ENCODE measurements at regions not wholly inside any gene's neighbourhood (a gene's known extent, or its start where the extent isn't known, plus 50 kb on each side); places are given as distances from the start of the nearest gene placed in this dataset.

GRCh38 chr9:16071400-16071799 lies 518.6 kb downstream of the CCDC171 start:
- in situ Hi-C loops (cut with HindIII; ENCODE audit: low pct_ligation_motif_present, low sequenced_read_pairs), result no loop called here
- Histone ChIP-seq H3K27me3 (replicated peaks) (no peaks in the 10 kb centered on the region), H3K36me3 (replicated peaks) (no peaks in the 10 kb centered on the region), H3K4me3 (ENCODE audit: low read depth, low read length) (no peak overlapping the region), H3K27ac (no peak overlapping the region)
- DNase-seq, result no peak
- TF ChIP-seq CTCF (IDR thresholded peaks at IDR 0.05; ENCODE audit: low read depth, low read length, missing control alignments), result no peak

- no peaks in the 10 kb centered on the region for H3K27me3 ChIP-seq (replicated peaks)
- H3K4me3 ChIP-seq (ENCODE audit: low read depth, low read length), result no peak overlapping the region
- TF ChIP-seq CTCF (IDR thresholded peaks at IDR 0.05; ENCODE audit: low read depth, low read length, missing control alignments), result no peak
- DNase-seq, result no peak
- H3K27ac ChIP-seq, result no peak overlapping the region
- no peaks in the 10 kb centered on the region for H3K36me3 ChIP-seq (replicated peaks)
- in situ Hi-C loops (cut with HindIII; ENCODE audit: low pct_ligation_motif_present, low sequenced_read_pairs), result no loop called here
Measured at GRCh38 chr9:16074963-16075362, 522.1 kb downstream of the CCDC171 start.

DNA sequence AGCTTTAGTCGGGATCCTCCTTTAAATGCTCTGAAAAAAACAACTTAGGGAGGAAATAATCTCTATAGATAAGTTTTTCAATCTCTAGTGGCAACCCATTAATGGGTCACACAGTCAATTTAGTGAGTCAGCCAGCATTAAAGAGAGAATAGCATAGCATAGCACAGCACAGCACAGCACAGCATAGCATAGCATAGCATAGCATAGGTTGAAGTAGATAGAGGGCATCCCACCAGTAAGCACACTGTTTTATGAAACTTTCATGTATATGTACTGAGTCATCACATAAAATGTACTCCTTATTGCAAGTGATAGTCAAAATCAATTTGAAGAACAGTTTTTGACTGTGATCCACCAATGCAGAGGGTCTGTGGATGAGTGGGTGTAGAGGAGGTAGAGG lies 522.9 kb downstream of the CCDC171 start:
- Histone ChIP-seq H3K27me3 (replicated peaks) (no peaks in the 10 kb centered on the region), H3K36me3 (replicated peaks) (no peaks in the 10 kb centered on the region), H3K4me3 (ENCODE audit: low read depth, low read length) (no peak overlapping the region), H3K27ac (no peak overlapping the region)
- DNase-seq, result no peak
- in situ Hi-C loops (cut with HindIII; ENCODE audit: low pct_ligation_motif_present, low sequenced_read_pairs), result no loop called here
- TF ChIP-seq CTCF (IDR thresholded peaks at IDR 0.05; ENCODE audit: low read depth, low read length, missing control alignments), result no peak

DNA sequence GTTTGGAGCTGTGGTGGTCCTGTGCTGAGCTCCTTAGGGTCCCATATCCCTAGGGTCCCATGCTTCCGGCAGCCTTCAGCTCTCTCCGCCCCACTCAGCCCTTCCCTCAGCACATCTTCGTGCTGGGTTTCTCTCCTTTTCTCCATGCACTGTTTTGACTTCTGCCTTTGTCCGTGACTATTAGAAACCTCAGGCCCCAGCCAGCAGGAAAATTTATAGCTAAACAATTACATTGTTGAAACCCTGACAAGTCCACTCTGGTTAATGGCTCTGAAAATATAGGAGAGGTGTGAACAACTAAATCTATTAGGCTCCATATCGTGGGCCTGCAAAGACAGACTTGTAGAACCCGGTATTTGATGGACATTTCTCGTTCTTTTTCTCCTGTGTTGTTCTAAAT lies 523.7 kb downstream of the CCDC171 start:
- in situ Hi-C loops (cut with HindIII; ENCODE audit: low pct_ligation_motif_present, low sequenced_read_pairs), result no loop called here
- H3K27ac ChIP-seq, result no peak overlapping the region
- no peak for TF ChIP-seq CTCF (IDR thresholded peaks at IDR 0.05; ENCODE audit: low read depth, low read length, missing control alignments)
- no peaks in the 10 kb centered on the region for H3K27me3 ChIP-seq (replicated peaks)
- no peak overlapping the region for H3K4me3 ChIP-seq (ENCODE audit: low read depth, low read length)
- H3K36me3 ChIP-seq (replicated peaks), result no peaks in the 10 kb centered on the region
- DNase-seq, result no peak

- H3K36me3 ChIP-seq (replicated peaks), result no peaks in the 10 kb centered on the region
- no peak for TF ChIP-seq CTCF (IDR thresholded peaks at IDR 0.05; ENCODE audit: low read depth, low read length, missing control alignments)
- H3K4me3 ChIP-seq (ENCODE audit: low read depth, low read length), result no peak overlapping the region
- DNase-seq, result no peak
- in situ Hi-C loops (cut with HindIII; ENCODE audit: low pct_ligation_motif_present, low sequenced_read_pairs), result no loop called here
- no peak overlapping the region for H3K27ac ChIP-seq
- H3K27me3 ChIP-seq (replicated peaks), result no peaks in the 10 kb centered on the region
Measured at GRCh38 chr9:16082796-16083195, 530.0 kb downstream of the CCDC171 start.

GRCh38 chr9:16085167-16085726 lies 532.4 kb downstream of the CCDC171 start:
- no peak for DNase-seq
- Histone ChIP-seq H3K36me3 (replicated peaks) (no peaks in the 10 kb centered on the region), H3K4me3 (ENCODE audit: low read depth, low read length) (no peak overlapping the region), H3K27me3 (replicated peaks) (no peaks in the 10 kb centered on the region), H3K27ac (no peak overlapping the region)
- TF ChIP-seq CTCF (IDR thresholded peaks at IDR 0.05; ENCODE audit: low read depth, low read length, missing control alignments), result no peak
- in situ Hi-C loops (cut with HindIII; ENCODE audit: low pct_ligation_motif_present, low sequenced_read_pairs), result no loop called here
